ENCODE measurements at regions not wholly inside any gene's neighbourhood (a gene's known extent, or its start where the extent isn't known, plus 50 kb on each side); places are given as distances from the start of the nearest gene placed in this dataset.

DNA sequence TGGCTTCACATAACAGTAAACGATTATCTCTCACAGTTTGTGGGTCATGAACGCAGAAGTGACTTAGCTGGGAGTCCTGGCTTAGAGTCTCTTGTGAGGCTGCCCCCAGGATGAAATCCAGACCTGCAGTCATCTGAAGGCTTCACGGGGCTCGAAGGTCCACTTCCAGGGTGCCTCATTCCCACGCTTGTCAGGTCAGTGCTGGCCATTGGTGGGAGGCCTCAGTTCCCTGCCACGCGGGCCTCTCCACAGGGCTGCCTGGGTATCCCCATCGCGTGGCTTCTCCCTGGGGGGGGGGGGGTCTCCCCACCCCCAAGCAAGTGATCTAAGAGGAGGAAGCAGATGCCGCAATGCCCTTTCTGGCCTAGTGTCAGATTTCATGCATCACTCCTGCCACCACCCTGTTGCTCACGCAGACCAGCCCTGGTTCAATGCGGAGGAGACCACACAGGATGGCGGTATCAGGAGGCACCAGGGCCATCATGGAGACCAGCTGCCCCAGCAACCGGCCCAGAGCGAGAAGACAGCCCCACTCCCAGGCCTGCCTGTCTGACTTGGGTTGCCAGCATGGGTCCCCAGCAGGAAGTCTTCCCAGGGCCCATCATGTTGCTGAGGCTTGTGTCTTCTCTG lies 77.3 kb upstream of the CDH5 start:
- H3K4me3 ChIP-seq (ENCODE audit: low read depth, low read length): no peak overlapping the region
- TF ChIP-seq, protein P1, sequence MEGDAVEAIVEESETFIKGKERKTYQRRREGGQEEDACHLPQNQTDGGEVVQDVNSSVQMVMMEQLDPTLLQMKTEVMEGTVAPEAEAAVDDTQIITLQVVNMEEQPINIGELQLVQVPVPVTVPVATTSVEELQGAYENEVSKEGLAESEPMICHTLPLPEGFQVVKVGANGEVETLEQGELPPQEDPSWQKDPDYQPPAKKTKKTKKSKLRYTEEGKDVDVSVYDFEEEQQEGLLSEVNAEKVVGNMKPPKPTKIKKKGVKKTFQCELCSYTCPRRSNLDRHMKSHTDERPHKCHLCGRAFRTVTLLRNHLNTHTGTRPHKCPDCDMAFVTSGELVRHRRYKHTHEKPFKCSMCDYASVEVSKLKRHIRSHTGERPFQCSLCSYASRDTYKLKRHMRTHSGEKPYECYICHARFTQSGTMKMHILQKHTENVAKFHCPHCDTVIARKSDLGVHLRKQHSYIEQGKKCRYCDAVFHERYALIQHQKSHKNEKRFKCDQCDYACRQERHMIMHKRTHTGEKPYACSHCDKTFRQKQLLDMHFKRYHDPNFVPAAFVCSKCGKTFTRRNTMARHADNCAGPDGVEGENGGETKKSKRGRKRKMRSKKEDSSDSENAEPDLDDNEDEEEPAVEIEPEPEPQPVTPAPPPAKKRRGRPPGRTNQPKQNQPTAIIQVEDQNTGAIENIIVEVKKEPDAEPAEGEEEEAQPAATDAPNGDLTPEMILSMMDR (IDR thresholded peaks at IDR 0.05; ENCODE audit: insufficient read depth, low read length, severe bottlenecking): no peak
- peaks cover 2% of the 10 kb centered on the region for H3K27me3 ChIP-seq (ENCODE audit: control insufficient read depth, insufficient read depth, low read length)
- no peak for DNase-seq (ENCODE audit: low read depth)
- no peak for FAIRE-seq
- H3K36me3 ChIP-seq (ENCODE audit: control insufficient read depth, insufficient read depth, low read length): no peaks in the 10 kb centered on the region

- TF ChIP-seq, protein P1 (IDR thresholded peaks at IDR 0.05; ENCODE audit: insufficient read depth, low read length, severe bottlenecking): no peak
- no peaks in the 10 kb centered on the region for H3K36me3 ChIP-seq (ENCODE audit: control insufficient read depth, insufficient read depth, low read length)
- no peak overlapping the region for H3K4me3 ChIP-seq (ENCODE audit: low read depth, low read length)
- FAIRE-seq (no peak), DNase-seq (ENCODE audit: low read depth) (no peak)
- H3K27me3 ChIP-seq (ENCODE audit: control insufficient read depth, insufficient read depth, low read length): no peaks in the 10 kb centered on the region
Observed at GRCh38 chr16:66287926-66288325, 78.6 kb upstream of the CDH5 start.

DNA sequence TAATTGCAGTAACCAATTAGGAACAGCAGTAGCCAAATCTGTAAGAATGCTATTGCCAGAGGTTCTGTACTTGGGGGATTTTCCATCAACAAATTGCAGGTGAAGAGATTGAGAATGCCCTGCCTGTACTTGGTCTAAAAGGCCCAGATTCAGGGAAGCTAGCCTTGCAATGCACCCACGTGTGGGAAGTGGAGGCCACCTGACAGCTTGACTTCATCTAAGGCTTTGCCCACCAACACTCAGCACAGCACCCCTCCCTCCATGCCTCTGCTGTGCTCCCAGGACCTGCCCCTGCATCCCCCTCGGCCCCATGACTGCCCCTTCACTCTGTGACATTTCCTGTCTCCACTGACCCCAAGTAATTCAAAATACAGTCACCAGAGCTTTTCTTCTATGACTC lies 79.1 kb upstream of the CDH5 start:
- no peak for DNase-seq (ENCODE audit: low read depth)
- Histone ChIP-seq H3K27me3 (ENCODE audit: control insufficient read depth, insufficient read depth, low read length) (no peaks in the 10 kb centered on the region), H3K36me3 (ENCODE audit: control insufficient read depth, insufficient read depth, low read length) (no peaks in the 10 kb centered on the region), H3K4me3 (ENCODE audit: low read depth, low read length) (no peak overlapping the region)
- no peak for FAIRE-seq
- TF ChIP-seq, protein P1 (IDR thresholded peaks at IDR 0.05; ENCODE audit: insufficient read depth, low read length, severe bottlenecking): no peak

- TF ChIP-seq, protein P1 (IDR thresholded peaks at IDR 0.05; ENCODE audit: insufficient read depth, low read length, severe bottlenecking): no peak
- no peaks in the 10 kb centered on the region for H3K36me3 ChIP-seq (ENCODE audit: control insufficient read depth, insufficient read depth, low read length)
- no peak overlapping the region for H3K4me3 ChIP-seq (ENCODE audit: low read depth, low read length)
- FAIRE-seq (no peak), DNase-seq (ENCODE audit: low read depth) (no peak)
- no peaks in the 10 kb centered on the region for H3K27me3 ChIP-seq (ENCODE audit: control insufficient read depth, insufficient read depth, low read length)
Observed at GRCh38 chr16:66286527-66286926, 80.0 kb upstream of the CDH5 start.

DNA sequence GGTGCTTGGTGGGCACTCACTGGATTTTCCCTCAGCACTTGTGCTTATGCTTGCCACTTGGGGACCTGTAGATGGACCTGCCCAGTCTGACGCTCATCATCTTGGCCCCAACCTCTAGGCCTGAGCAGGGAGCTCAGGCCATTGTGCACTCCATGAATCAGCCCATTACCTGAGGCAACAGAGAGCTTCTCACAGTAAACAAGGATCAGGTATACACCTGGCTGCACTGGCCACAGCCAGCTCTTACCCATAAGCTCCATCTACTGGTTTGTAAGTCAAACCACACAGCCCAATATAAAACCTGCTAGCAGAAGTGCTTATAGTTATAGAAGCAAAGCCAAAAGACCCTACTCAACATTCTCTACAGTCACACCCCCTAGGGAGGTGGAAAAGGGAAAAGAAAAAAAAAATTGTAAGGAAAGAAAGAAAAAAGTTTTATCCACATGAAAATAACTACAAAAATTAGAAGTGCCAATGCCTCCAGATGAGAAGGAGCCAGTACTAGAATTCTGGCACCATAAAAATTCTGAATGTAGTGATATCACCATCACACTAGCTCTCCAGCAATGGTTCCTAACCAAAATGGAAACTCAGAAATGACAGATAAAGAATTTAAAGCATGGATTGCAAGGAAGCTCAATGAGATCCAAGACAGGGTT lies 87.8 kb upstream of the CDH5 start:
- FAIRE-seq (no peak), DNase-seq (ENCODE audit: low read depth) (peak; percentile 96)
- TF ChIP-seq, protein P1 (IDR thresholded peaks at IDR 0.05; ENCODE audit: insufficient read depth, low read length, severe bottlenecking): peak; percentile 81
- Histone ChIP-seq H3K4me3 (ENCODE audit: low read depth, low read length) (no peak overlapping the region), H3K36me3 (ENCODE audit: control insufficient read depth, insufficient read depth, low read length) (no peaks in the 10 kb centered on the region), H3K27me3 (ENCODE audit: control insufficient read depth, insufficient read depth, low read length) (no peaks in the 10 kb centered on the region)

Measured in bronchial epithelial cell (primary cell).